Duodenal mucosa (tissue), 2 donors: ENCODE measurements at regions not wholly inside any gene's neighbourhood (a gene's known extent, or its start where the extent isn't known, plus 50 kb on each side); places are given as distances from the start of the nearest gene placed in this dataset.

Experiments
- H3K27ac ChIP-seq: one replicate; pipeline ENCODE4 v1.7.0; 2013; ENCODE audit warnings: low read depth, low read length
- H3K27me3 ChIP-seq, 2 donors: one replicate each; pipeline ENCODE4 v1.7.0; 2013; ENCODE audit warnings: low read length in 2 of 2, control low read depth in 1 of 2; ENCODE audit not compliant: insufficient read depth in 2 of 2, control insufficient read depth in 1 of 2
- H3K36me3 ChIP-seq, 2 donors: one replicate each; pipeline ENCODE4 v1.7.0; 2013; ENCODE audit warnings: low read length in 2 of 2, control low read depth in 1 of 2; ENCODE audit not compliant: insufficient read depth in 2 of 2, control insufficient read depth in 1 of 2
- H3K4me1 ChIP-seq, 2 donors: one replicate each; pipeline ENCODE4 v1.7.0; 2013; ENCODE audit warnings: low read length in 2 of 2, control low read depth in 1 of 2; ENCODE audit not compliant: insufficient read depth in 2 of 2, control insufficient read depth in 1 of 2
- H3K4me3 ChIP-seq, 2 donors: one replicate each; pipeline ENCODE4 v1.7.0; 2013; ENCODE audit warnings: low read length in 2 of 2, low read depth in 1 of 2
- H3K9ac ChIP-seq, 2 donors: one replicate each; pipeline ENCODE4 v1.7.0; 2013; ENCODE audit warnings: low read length in 2 of 2, low read depth in 1 of 2
- H3K9me3 ChIP-seq, 2 donors: one replicate each; pipeline ENCODE4 v1.7.0; 2013; ENCODE audit warnings: low read length in 2 of 2, control low read depth in 1 of 2; ENCODE audit not compliant: control insufficient read depth in 1 of 2

DNA sequence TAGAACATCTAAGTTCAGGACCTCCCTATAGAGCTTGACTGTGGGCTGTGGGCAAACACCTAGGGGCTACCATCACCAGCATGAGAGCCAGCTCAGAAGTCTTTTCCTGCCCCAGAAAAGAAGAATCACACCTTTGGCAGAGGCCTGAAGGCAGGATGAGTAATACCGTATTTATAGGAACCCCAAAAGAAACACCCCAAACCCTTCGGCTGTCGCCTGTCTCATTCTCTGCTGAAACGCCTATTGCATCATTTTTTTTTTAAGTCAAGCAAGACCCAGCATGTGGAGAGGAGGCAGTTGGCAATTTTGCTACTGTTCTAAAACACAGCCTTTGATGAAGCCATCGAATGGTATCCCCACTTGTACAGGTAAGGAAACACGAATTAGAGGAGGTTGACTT, 436.4 kb downstream of the TFAP2A start:
- Histone ChIP-seq H3K9ac (no peak overlapping the region), H3K36me3 (no peaks in the 10 kb centered on the region), H3K9me3 (peaks cover 2 to 7% of the 10 kb centered on the region in 2 donors), H3K4me1 (no peaks in the 10 kb centered on the region), H3K4me3 (no peak overlapping the region), H3K27ac (no peak overlapping the region), H3K27me3 (no peaks in the 10 kb centered on the region)

DNA sequence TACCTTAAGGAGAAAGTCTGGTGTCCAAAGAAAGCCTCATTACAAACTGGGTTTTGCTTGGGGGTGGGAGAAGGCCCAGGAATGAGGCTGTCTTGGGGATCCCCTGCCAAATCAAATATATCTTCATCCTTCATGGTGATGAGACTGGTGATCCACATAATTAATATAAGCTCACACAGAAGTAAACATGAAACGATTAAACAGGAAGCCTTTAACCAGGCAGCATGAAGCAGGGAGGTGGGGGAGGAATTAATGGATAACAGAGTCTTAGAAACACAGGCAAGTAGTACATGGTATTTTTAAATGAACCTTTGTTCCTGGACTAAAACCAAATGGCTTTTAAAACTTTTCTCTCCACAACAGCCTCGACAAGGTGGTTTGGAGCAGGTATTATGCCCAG, 437.5 kb downstream of the TFAP2A start:
- Histone ChIP-seq H3K27ac (no peak overlapping the region), H3K27me3 (no peaks in the 10 kb centered on the region), H3K9ac (no peak overlapping the region), H3K4me3 (no peak overlapping the region), H3K9me3 (peaks cover 2 to 10% of the 10 kb centered on the region in 2 donors), H3K36me3 (no peaks in the 10 kb centered on the region), H3K4me1 (no peaks in the 10 kb centered on the region)

DNA sequence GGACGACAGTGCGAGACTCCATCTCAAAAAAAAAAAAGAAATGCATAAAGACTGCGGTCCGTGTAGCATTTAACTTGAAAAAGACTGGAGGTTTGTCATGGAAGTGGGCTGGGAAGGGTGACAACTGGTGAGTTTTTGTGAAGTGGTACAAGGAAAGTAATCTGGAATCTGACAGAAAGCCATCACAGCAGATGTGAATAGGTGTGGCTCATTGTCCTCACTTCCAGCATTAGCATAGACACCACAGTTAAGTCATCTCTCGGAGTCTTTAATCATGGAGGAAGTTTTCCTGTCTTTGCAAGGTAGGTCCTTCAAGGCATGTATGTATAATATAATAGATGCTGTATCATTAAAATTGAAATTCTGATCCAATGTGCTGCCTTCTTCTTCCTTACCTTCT, 453.2 kb downstream of the TFAP2A start:
- no peaks in the 10 kb centered on the region for H3K36me3 ChIP-seq
- H3K4me3 ChIP-seq = no peak overlapping the region
- peaks cover 2 to 7% of the 10 kb centered on the region in 2 donors for H3K9me3 ChIP-seq
- no peak overlapping the region for H3K27ac ChIP-seq
- no peak overlapping the region for H3K9ac ChIP-seq
- no peaks in the 10 kb centered on the region for H3K4me1 ChIP-seq
- H3K27me3 ChIP-seq = no peaks in the 10 kb centered on the region

DNA sequence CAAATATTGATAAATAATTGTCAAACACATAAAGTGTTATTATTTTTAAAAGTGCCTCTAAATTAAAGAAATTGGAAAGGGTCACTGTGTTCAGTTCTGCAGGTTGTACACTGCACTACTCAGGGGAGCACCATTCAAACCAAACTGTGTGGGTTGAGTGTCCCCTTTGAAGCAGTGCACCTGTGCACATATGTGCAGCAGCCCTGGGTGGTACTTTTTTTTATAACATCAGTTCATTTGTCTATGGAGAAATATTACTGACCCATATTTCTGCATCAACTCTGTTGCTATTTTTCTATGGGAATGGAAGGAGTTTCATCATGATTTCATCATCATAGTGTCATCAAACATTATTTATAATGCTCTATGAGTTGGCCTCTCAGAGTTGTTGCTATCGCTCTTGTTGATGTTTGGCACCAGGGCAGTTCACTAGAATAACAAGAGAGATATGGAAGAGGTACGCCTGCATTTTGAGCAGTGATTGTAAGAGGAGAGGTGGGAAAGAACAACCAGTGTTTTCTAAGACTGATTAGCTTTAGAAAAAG, 457.6 kb downstream of the TFAP2A start:
- H3K4me3 ChIP-seq = no peak overlapping the region
- no peaks in the 10 kb centered on the region for H3K27me3 ChIP-seq
- H3K36me3 ChIP-seq = no peaks in the 10 kb centered on the region
- peaks cover 0 to 7% of the 10 kb centered on the region in 2 donors for H3K9me3 ChIP-seq
- no peak overlapping the region for H3K27ac ChIP-seq
- H3K9ac ChIP-seq = no peak overlapping the region
- H3K4me1 ChIP-seq = no peaks in the 10 kb centered on the region

DNA sequence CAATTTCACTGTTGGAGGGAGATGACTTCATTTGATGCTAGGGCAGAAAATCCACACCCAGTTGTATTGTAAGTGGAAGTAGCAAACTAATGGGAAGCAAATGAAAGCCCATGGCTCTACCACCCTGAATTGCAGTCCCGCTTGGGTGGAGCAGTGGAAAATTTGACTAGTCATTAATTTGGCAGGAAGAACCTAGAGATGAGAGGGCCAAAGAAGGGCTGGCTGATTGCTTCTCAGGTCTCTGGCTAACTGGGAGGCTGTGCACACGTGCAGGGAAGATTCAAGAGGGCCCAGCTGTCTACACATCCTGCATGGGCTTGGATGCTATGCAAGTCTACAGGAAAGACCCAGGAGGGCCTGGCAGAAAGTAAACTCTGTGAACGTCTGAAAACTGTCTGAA, 466.2 kb downstream of the TFAP2A start:
- Histone ChIP-seq H3K4me3 (no peak overlapping the region), H3K4me1 (no peaks in the 10 kb centered on the region), H3K9me3 (peaks cover 0 to 4% of the 10 kb centered on the region in 2 donors), H3K27ac (no peak overlapping the region), H3K27me3 (no peaks in the 10 kb centered on the region), H3K36me3 (no peaks in the 10 kb centered on the region), H3K9ac (no peak overlapping the region)

DNA sequence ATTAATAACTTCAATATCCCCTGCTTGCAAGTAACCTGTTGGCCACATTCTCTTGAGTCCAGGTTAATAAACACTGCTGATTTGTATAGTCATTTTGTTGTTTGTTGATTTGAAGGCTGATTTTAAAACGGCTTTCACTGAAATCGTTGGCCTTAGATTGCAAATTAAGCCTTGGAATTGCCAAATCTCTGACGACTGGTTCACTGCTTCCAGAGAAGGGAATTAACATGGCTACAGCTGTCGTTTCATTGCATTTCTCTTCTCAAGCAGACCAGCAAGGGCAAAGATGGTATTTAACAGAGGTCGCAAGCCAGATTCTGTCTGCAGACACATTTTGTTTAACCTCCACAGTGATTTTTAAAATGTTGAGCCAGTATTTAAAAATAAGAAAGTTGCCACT, 470.9 kb downstream of the TFAP2A start:
- Histone ChIP-seq H3K4me3 (no peak overlapping the region), H3K4me1 (no peaks in the 10 kb centered on the region), H3K9me3 (peaks cover 0 to 4% of the 10 kb centered on the region in 2 donors), H3K9ac (no peak overlapping the region), H3K27ac (no peak overlapping the region), H3K27me3 (no peaks in the 10 kb centered on the region), H3K36me3 (no peaks in the 10 kb centered on the region)

DNA sequence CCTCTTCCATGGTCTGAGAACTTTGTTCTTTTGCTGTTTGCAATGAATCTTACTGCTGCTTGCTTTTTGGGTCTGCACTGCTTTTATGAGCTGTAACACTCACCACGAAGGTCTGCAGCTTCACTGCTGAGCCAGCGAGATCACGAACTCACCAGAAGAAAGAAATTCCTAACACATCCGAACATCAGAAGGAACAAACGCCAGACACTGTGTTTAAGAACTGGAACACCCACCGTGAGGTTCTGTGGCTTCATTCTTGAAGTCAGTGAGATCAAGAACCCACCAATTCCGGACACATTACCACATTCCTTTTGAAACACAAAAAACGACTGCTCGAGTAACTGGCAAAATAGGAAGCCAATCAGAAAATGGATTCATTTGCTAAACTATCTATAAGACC, 471.8 kb downstream of the TFAP2A start:
- no peaks in the 10 kb centered on the region for H3K27me3 ChIP-seq
- no peaks in the 10 kb centered on the region for H3K36me3 ChIP-seq
- H3K9me3 ChIP-seq = peaks cover 0 to 8% of the 10 kb centered on the region in 2 donors
- H3K9ac ChIP-seq = no peak overlapping the region
- no peak overlapping the region for H3K27ac ChIP-seq
- no peak overlapping the region for H3K4me3 ChIP-seq
- no peaks in the 10 kb centered on the region for H3K4me1 ChIP-seq

DNA sequence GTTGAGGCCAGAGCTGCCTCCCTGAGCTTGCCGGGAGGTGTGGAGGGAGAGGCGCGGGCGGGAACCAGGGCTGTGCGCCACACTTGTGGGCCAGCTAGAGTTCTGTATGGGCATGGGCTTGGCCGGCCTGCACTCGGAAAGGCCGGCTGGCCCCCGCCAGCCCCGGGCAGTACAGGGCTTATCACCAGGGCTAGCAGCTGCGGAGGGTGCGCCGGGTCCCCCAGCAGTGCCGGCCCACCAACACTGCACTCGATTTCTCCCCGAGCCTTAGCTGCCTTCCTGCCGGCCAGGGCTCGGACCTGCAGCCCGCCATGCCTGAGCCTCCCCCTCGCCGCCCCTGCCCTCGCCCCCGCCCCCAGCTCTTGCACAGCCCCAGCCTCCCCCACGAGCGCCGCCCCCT, 472.7 kb downstream of the TFAP2A start:
- H3K4me1 ChIP-seq = no peaks in the 10 kb centered on the region
- H3K27me3 ChIP-seq = no peaks in the 10 kb centered on the region
- no peaks in the 10 kb centered on the region for H3K36me3 ChIP-seq
- H3K9ac ChIP-seq = no peak overlapping the region
- H3K27ac ChIP-seq = no peak overlapping the region
- no peak overlapping the region for H3K4me3 ChIP-seq
- H3K9me3 ChIP-seq = peaks cover 0 to 8% of the 10 kb centered on the region in 2 donors

DNA sequence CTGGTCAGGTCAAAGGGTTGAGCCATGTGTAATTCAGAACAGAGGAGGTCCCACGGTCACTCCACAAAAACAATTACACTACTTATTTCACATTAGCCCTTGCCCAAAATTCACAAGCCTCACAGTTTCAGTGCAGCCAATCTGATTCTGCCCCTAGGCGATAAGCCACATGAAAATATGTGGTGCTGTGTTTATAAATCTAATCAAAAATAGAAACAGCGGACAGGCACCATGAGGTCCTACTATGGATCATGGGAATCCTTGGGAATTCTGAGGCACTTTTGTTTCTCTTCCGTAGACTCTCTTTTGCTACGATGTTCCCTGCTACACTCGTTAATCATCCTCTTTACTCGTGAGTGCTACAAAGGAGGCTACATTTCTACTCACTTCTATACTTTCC, 476.1 kb downstream of the TFAP2A start:
- peaks cover 0 to 5% of the 10 kb centered on the region in 2 donors for H3K9me3 ChIP-seq
- H3K9ac ChIP-seq = no peak overlapping the region
- H3K4me3 ChIP-seq = no peak overlapping the region
- peaks cover 0 to 3% of the 10 kb centered on the region in 2 donors for H3K27me3 ChIP-seq
- H3K36me3 ChIP-seq = no peaks in the 10 kb centered on the region
- no peaks in the 10 kb centered on the region for H3K4me1 ChIP-seq
- H3K27ac ChIP-seq = no peak overlapping the region

DNA sequence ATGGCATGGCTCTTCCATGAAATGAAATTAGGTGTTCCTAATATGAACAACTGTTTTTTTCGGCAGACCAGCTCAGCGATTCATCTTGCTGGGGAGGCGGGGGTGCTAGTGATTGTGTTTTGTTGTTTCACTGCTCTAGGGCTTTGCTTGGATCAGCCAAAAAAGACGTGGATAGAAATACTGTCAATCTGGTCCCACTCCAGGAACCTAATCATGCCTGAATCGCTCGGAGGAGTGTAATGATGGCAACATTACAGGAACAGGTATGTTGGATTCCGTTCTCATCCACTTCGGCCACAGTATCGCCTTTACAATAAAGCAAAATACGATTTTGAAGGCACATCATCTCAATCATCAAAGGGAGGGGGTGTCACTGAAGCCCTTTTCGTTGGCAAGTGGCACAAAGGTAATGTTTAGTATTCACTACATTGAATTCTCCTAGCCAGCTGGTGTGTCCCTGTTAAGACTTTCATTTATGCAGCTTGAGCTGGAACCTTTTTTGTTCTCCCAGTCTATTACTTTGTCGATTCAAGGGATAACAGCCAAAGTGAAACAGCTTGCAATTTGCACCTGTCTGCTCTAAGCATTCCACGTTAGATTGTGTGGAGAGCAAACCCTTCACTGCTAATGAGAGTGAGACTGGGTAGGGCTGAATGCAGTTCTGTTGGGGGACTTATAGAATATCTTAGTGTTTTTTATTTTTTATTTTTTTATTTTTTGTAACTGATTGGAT, 477.7 kb downstream of the TFAP2A start:
- Histone ChIP-seq H3K36me3 (no peaks in the 10 kb centered on the region), H3K27ac (no peak overlapping the region), H3K9ac (no peak overlapping the region), H3K27me3 (peaks cover 0 to 3% of the 10 kb centered on the region in 2 donors), H3K4me3 (no peak overlapping the region), H3K4me1 (no peaks in the 10 kb centered on the region), H3K9me3 (peaks cover 0 to 4% of the 10 kb centered on the region in 2 donors)
